Fibroblast of lung (primary cell): ENCODE measurements at regions not wholly inside any gene's neighbourhood (a gene's known extent, or its start where the extent isn't known, plus 50 kb on each side); places are given as distances from the start of the nearest gene placed in this dataset.

Source experiments
- EZH2 ChIP-seq: IDR thresholded peaks from 2 replicates; pipeline ENCODE4 v1.5.1; 2012; ENCODE audit warnings: low read length, control low read depth, mild to moderate bottlenecking; ENCODE audit errors: missing control alignments
- TF ChIP-seq, protein P1 (sequence below), 2 donors: IDR thresholded peaks in 1 of 2; conservative IDR thresholded peaks in 1 of 2; 1 replicate in 1 of 2; 2 replicates in 1 of 2; pipeline ENCODE4 v1.5.1; 2011 to 2012; ENCODE audit warnings: low read length in 2 of 2, control low read depth in 1 of 2, inconsistent platforms in 1 of 2, low read depth in 1 of 2, mild to moderate bottlenecking in 1 of 2

DNA sequence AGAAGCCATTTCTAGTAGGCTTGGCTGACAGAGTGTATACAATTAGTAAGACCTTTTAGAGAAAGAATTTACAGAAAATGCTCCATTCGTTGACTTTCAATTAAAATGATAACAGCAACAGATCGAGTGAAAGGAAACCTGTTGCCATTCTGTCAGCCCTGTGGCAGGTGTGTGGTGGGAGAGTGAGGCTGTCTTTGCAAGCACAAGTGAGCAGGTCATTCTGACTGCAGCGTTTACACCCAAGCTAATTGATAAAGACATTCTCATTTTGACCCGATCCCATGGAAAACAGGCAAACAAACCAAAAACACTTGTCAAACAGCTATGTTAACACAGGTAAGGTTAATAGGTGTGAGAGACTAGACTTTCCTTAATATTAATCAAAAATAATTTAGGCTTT lies 257.3 kb downstream of the PTBP2 start:
- TF ChIP-seq, protein P1, sequence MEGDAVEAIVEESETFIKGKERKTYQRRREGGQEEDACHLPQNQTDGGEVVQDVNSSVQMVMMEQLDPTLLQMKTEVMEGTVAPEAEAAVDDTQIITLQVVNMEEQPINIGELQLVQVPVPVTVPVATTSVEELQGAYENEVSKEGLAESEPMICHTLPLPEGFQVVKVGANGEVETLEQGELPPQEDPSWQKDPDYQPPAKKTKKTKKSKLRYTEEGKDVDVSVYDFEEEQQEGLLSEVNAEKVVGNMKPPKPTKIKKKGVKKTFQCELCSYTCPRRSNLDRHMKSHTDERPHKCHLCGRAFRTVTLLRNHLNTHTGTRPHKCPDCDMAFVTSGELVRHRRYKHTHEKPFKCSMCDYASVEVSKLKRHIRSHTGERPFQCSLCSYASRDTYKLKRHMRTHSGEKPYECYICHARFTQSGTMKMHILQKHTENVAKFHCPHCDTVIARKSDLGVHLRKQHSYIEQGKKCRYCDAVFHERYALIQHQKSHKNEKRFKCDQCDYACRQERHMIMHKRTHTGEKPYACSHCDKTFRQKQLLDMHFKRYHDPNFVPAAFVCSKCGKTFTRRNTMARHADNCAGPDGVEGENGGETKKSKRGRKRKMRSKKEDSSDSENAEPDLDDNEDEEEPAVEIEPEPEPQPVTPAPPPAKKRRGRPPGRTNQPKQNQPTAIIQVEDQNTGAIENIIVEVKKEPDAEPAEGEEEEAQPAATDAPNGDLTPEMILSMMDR (conservative IDR thresholded peaks at IDR 0.05 in 1 of 2, IDR thresholded peaks at IDR 0.05 in 1 of 2; ENCODE audit: low read depth in 1 of 2, low read length in 2 of 2): no peak
- no peak for TF ChIP-seq EZH2
